ENCODE measurements at regions not wholly inside any gene's neighbourhood (a gene's known extent, or its start where the extent isn't known, plus 50 kb on each side); places are given as distances from the start of the nearest gene placed in this dataset.

GRCh38 chr7:15863951-15864625 is 177.6 kb upstream of the MEOX2 start:
- Mint-ChIP-seq H3K4me1 (ENCODE audit: low read depth) (no peaks in the 10 kb centered on the region), H3K9me3 (no peaks in the 10 kb centered on the region), H3K4me3 (no peak overlapping the region), H3K36me3 (ENCODE audit: low read depth) (no peaks in the 10 kb centered on the region), H3K27me3 (no peaks in the 10 kb centered on the region), H3K27ac (no peak overlapping the region)
- DNase-seq = no peak

- DNase-seq = no peak
- Mint-ChIP-seq H3K27ac (no peak overlapping the region), H3K36me3 (ENCODE audit: low read depth) (no peaks in the 10 kb centered on the region), H3K4me3 (no peak overlapping the region), H3K9me3 (peaks cover 3% of the 10 kb centered on the region), H3K4me1 (ENCODE audit: low read depth) (no peaks in the 10 kb centered on the region), H3K27me3 (no peaks in the 10 kb centered on the region)
These were observed 176.3 kb upstream of the MEOX2 start for GRCh38 chr7:15862781-15863165.

GRCh38 chr7:15862016-15862780 is 175.7 kb upstream of the MEOX2 start:
- no peak overlapping the region for H3K27ac Mint-ChIP-seq
- H3K9me3 Mint-ChIP-seq = peaks cover 3% of the 10 kb centered on the region
- H3K4me1 Mint-ChIP-seq (ENCODE audit: low read depth) = no peaks in the 10 kb centered on the region
- H3K36me3 Mint-ChIP-seq (ENCODE audit: low read depth) = no peaks in the 10 kb centered on the region
- no peaks in the 10 kb centered on the region for H3K27me3 Mint-ChIP-seq
- no peak overlapping the region for H3K4me3 Mint-ChIP-seq
- no peak for DNase-seq

GRCh38 chr7:15860264-15860949 is 173.9 kb upstream of the MEOX2 start:
- no peaks in the 10 kb centered on the region for H3K4me1 Mint-ChIP-seq (ENCODE audit: low read depth)
- H3K27me3 Mint-ChIP-seq = no peaks in the 10 kb centered on the region
- no peak for DNase-seq
- H3K27ac Mint-ChIP-seq = no peak overlapping the region
- H3K4me3 Mint-ChIP-seq = no peak overlapping the region
- peaks cover 3% of the 10 kb centered on the region for H3K9me3 Mint-ChIP-seq
- no peaks in the 10 kb centered on the region for H3K36me3 Mint-ChIP-seq (ENCODE audit: low read depth)

- no peaks in the 10 kb centered on the region for H3K4me1 Mint-ChIP-seq (ENCODE audit: low read depth)
- no peaks in the 10 kb centered on the region for H3K36me3 Mint-ChIP-seq (ENCODE audit: low read depth)
- H3K9me3 Mint-ChIP-seq = peaks cover 7% of the 10 kb centered on the region
- no peaks in the 10 kb centered on the region for H3K27me3 Mint-ChIP-seq
- H3K4me3 Mint-ChIP-seq = no peak overlapping the region
- H3K27ac Mint-ChIP-seq = no peak overlapping the region
- no peak for DNase-seq
These were observed 170.5 kb upstream of the MEOX2 start for GRCh38 chr7:15857026-15857425.

GRCh38 chr7:15856311-15856710 is 169.8 kb upstream of the MEOX2 start:
- Mint-ChIP-seq H3K9me3 (peaks cover 7% of the 10 kb centered on the region), H3K27ac (no peak overlapping the region), H3K36me3 (ENCODE audit: low read depth) (no peaks in the 10 kb centered on the region), H3K27me3 (no peaks in the 10 kb centered on the region), H3K4me1 (ENCODE audit: low read depth) (no peaks in the 10 kb centered on the region), H3K4me3 (no peak overlapping the region)
- DNase-seq = no peak

GRCh38 chr7:15855525-15856109 is 169.1 kb upstream of the MEOX2 start:
- DNase-seq = no peak
- Mint-ChIP-seq H3K27me3 (no peaks in the 10 kb centered on the region), H3K36me3 (ENCODE audit: low read depth) (no peaks in the 10 kb centered on the region), H3K4me3 (no peak overlapping the region), H3K9me3 (peaks cover 7% of the 10 kb centered on the region), H3K27ac (no peak overlapping the region), H3K4me1 (ENCODE audit: low read depth) (no peaks in the 10 kb centered on the region)

- H3K27me3 Mint-ChIP-seq = no peaks in the 10 kb centered on the region
- H3K4me1 Mint-ChIP-seq (ENCODE audit: low read depth) = no peaks in the 10 kb centered on the region
- no peak overlapping the region for H3K4me3 Mint-ChIP-seq
- peaks cover 7% of the 10 kb centered on the region for H3K9me3 Mint-ChIP-seq
- H3K36me3 Mint-ChIP-seq (ENCODE audit: low read depth) = no peaks in the 10 kb centered on the region
- H3K27ac Mint-ChIP-seq = no peak overlapping the region
- DNase-seq = no peak
These were observed 168.5 kb upstream of the MEOX2 start for GRCh38 chr7:15854841-15855524.

- Mint-ChIP-seq H3K4me3 (no peak overlapping the region), H3K36me3 (ENCODE audit: low read depth) (no peaks in the 10 kb centered on the region), H3K4me1 (ENCODE audit: low read depth) (no peaks in the 10 kb centered on the region), H3K9me3 (peaks cover 7% of the 10 kb centered on the region), H3K27ac (no peak overlapping the region), H3K27me3 (no peaks in the 10 kb centered on the region)
- DNase-seq = no peak
These were observed 167.5 kb upstream of the MEOX2 start for GRCh38 chr7:15853832-15854470.

- peaks cover 4% of the 10 kb centered on the region for H3K9me3 Mint-ChIP-seq
- H3K4me3 Mint-ChIP-seq = no peak overlapping the region
- no peaks in the 10 kb centered on the region for H3K36me3 Mint-ChIP-seq (ENCODE audit: low read depth)
- H3K27me3 Mint-ChIP-seq = no peaks in the 10 kb centered on the region
- H3K4me1 Mint-ChIP-seq (ENCODE audit: low read depth) = no peaks in the 10 kb centered on the region
- no peak overlapping the region for H3K27ac Mint-ChIP-seq
- no peak for DNase-seq
These were observed 164.7 kb upstream of the MEOX2 start for GRCh38 chr7:15851201-15851600.

GRCh38 chr7:15848901-15849300 is 162.4 kb upstream of the MEOX2 start:
- DNase-seq = no peak
- Mint-ChIP-seq H3K27me3 (no peaks in the 10 kb centered on the region), H3K9me3 (peaks cover 4% of the 10 kb centered on the region), H3K36me3 (ENCODE audit: low read depth) (no peaks in the 10 kb centered on the region), H3K4me3 (no peak overlapping the region), H3K27ac (no peak overlapping the region), H3K4me1 (ENCODE audit: low read depth) (no peaks in the 10 kb centered on the region)

GRCh38 chr7:15848362-15848761 is 161.9 kb upstream of the MEOX2 start:
- Mint-ChIP-seq H3K27me3 (no peaks in the 10 kb centered on the region), H3K27ac (no peak overlapping the region), H3K9me3 (peaks cover 4% of the 10 kb centered on the region), H3K36me3 (ENCODE audit: low read depth) (no peaks in the 10 kb centered on the region), H3K4me1 (ENCODE audit: low read depth) (no peaks in the 10 kb centered on the region), H3K4me3 (no peak overlapping the region)
- DNase-seq = no peak

GRCh38 chr7:15845868-15846267 is 159.4 kb upstream of the MEOX2 start:
- peaks cover 6% of the 10 kb centered on the region for H3K9me3 Mint-ChIP-seq
- no peaks in the 10 kb centered on the region for H3K36me3 Mint-ChIP-seq (ENCODE audit: low read depth)
- no peaks in the 10 kb centered on the region for H3K27me3 Mint-ChIP-seq
- no peak for DNase-seq
- no peak overlapping the region for H3K4me3 Mint-ChIP-seq
- no peaks in the 10 kb centered on the region for H3K4me1 Mint-ChIP-seq (ENCODE audit: low read depth)
- H3K27ac Mint-ChIP-seq = no peak overlapping the region

- Mint-ChIP-seq H3K4me3 (no peak overlapping the region), H3K36me3 (ENCODE audit: low read depth) (no peaks in the 10 kb centered on the region), H3K9me3 (peaks cover 6% of the 10 kb centered on the region), H3K27ac (no peak overlapping the region), H3K27me3 (no peaks in the 10 kb centered on the region), H3K4me1 (ENCODE audit: low read depth) (no peaks in the 10 kb centered on the region)
- no peak for DNase-seq
These were observed 159.0 kb upstream of the MEOX2 start for GRCh38 chr7:15845461-15845860.
